K562 (cell line): ENCODE measurements at regions not wholly inside any gene's neighbourhood (a gene's known extent, or its start where the extent isn't known, plus 50 kb on each side); places are given as distances from the start of the nearest gene placed in this dataset.

ENCODE experiments used
- ATAC-seq: fragments of 200-7000 bp; cut with Tn5 transposase; 3 replicates; pipeline ENCODE4 v1.9.1; 2020; ENCODE audit warnings: moderate library complexity
- BruUV-seq: library from RNA; stranded (reverse); fragments of 400-500 nt; replicated peaks from 2 replicates; lab custom pipeline; 2021; lab: Mats Ljungman, UMichigan
- CTCF ChIA-PET: fragments of 300-600 bp; formaldehyde crosslinking; extraction: SDS; loops from one replicate; lab custom pipeline; 2021; ENCODE audit warnings: low intra/inter-chr PET ratio; lab: Yijun Ruan, JAX
- POLR2A ChIA-PET: fragments of 300-600, 350-650 bp; sonication (Branson Sonifier 250); formaldehyde crosslinking; extraction: SDS; loops from one replicate; lab custom pipeline; 2021; ENCODE audit warnings: antibody characterized with exemption, inconsistent platforms; lab: Yijun Ruan, JAX
- DNase-seq, 4 experiments: peaks; one replicate each; pipeline versions ENCODE4 v3.0.0 to v3.0.0-alpha.2; 2011 to 2018; ENCODE audit warnings: low spot score in 3 of 4, mixed read lengths in 3 of 4; ENCODE audit errors: extremely low read depth in 1 of 4
- FAIRE-seq: peaks from 2 replicates; lab custom pipeline; 2011; peaks lifted over from hg19 to GRCh38; lab: Jason Lieb, UNC
- H2AFZ ChIP-seq: 2 replicates; pipeline ENCODE4 v1.6.0; 2011; ENCODE audit warnings: low read depth, low read length, control low read depth, inconsistent platforms
- H3K27ac ChIP-seq: fragments of 200-600 bp; 3 replicates; pipeline ENCODE4 v1.8.0; 2011; ENCODE audit warnings: low read depth, mild to moderate bottlenecking, control low read depth, inconsistent platforms, low read length, moderate library complexity, mixed read lengths; ENCODE audit errors: extremely low read depth
- H3K27me3 ChIP-seq, 2 experiments: fragments of 300-600 bp in 1 of 2; 2 replicates in 1 of 2; 3 replicates in 1 of 2; pipeline versions ENCODE4 v1.6.0 to v1.8.0; 2011; ENCODE audit warnings: inconsistent platforms in 2 of 2, low read length in 2 of 2, mild to moderate bottlenecking in 1 of 2, mixed read lengths in 1 of 2, moderate library complexity in 1 of 2; ENCODE audit not compliant: control insufficient read depth in 2 of 2, insufficient read depth in 2 of 2
- H3K36me3 ChIP-seq: fragments of 300-600 bp; 3 replicates; pipeline ENCODE4 v1.8.0; 2011; ENCODE audit warnings: mild to moderate bottlenecking, low read length, inconsistent platforms; ENCODE audit not compliant: control insufficient read depth, insufficient read depth
- H3K4me1 ChIP-seq, 2 experiments: fragments of 200-600 bp in 1 of 2; replicated peaks in 1 of 2; 2 replicates in 1 of 2; 3 replicates in 1 of 2; pipeline versions ENCODE4 v1.5.1 to v1.8.0; 2011; ENCODE audit warnings: inconsistent platforms in 2 of 2, low read length in 2 of 2, mild to moderate bottlenecking in 1 of 2, mixed read lengths in 1 of 2, moderate library complexity in 1 of 2; ENCODE audit not compliant: control insufficient read depth in 2 of 2, insufficient read depth in 2 of 2
- H3K4me2 ChIP-seq: 2 replicates; pipeline ENCODE4 v1.6.1; 2011; ENCODE audit warnings: low read length, control low read depth, inconsistent platforms, mixed read lengths; ENCODE audit not compliant: insufficient read depth
- H3K4me3 ChIP-seq: fragments of 200-600 bp; sonication (generic), shearing (Covaris generic); 2 replicates; pipeline ENCODE4 v1.5.1; 2016; ENCODE audit warnings: control low read depth, inconsistent platforms
- H3K79me2 ChIP-seq: fragments of 200-600 bp; 3 replicates; pipeline ENCODE4 v1.8.0; 2011; ENCODE audit warnings: low read length, inconsistent platforms; ENCODE audit not compliant: control insufficient read depth, insufficient read depth
- H3K9ac ChIP-seq, 2 experiments: 2 replicates each; pipeline versions ENCODE4 v1.6.0 to v1.6.1; 2011; ENCODE audit warnings: low read depth in 2 of 2, low read length in 2 of 2, control low read depth in 1 of 2, inconsistent platforms in 1 of 2, mild to moderate bottlenecking in 1 of 2, mixed read lengths in 1 of 2; ENCODE audit not compliant: insufficient read depth in 1 of 2
- H3K9me1 ChIP-seq: one replicate; pipeline ENCODE4 v1.6.0; 2011; ENCODE audit warnings: inconsistent platforms, mild to moderate bottlenecking, low read length, moderate library complexity; ENCODE audit not compliant: control insufficient read depth, insufficient read depth
- H3K9me3 ChIP-seq: replicated peaks from 2 replicates; pipeline ENCODE4 v1.5.1; 2011; ENCODE audit warnings: low read depth, low read length, inconsistent platforms; ENCODE audit not compliant: control insufficient read depth, insufficient read depth
- H4K20me1 ChIP-seq: replicated peaks from 2 replicates; pipeline ENCODE4 v1.6.1; 2011; ENCODE audit warnings: low read length, inconsistent platforms, mixed read lengths; ENCODE audit not compliant: control insufficient read depth, insufficient read depth
- BACH1 ChIP-seq: fragments of 200-800 bp; sonication (Bioruptor generic); IDR thresholded peaks from 2 replicates; pipeline ENCODE4 v1.6.1; 2016; ENCODE audit warnings: missing genetic modification characterization, missing compliant biosample characterization
- CHAMP1 ChIP-seq: fragments of 450-650 bp; IDR thresholded peaks from 2 replicates; pipeline ENCODE4 v1.6.1; 2016; ENCODE audit warnings: mild to moderate bottlenecking
- CREBBP ChIP-seq: IDR thresholded peaks from one replicate; pipeline ENCODE4 v1.6.1; 2012; ENCODE audit warnings: low read depth, mild to moderate bottlenecking, control low read depth, inconsistent platforms, low read length
- EP300 ChIP-seq: IDR thresholded peaks from 2 replicates; pipeline ENCODE4 v1.6.1; 2012; ENCODE audit warnings: low read length, improper control_type of control experiment
- FOXJ3 ChIP-seq: sonication (generic); formaldehyde crosslinking; IDR thresholded peaks from 2 replicates; pipeline ENCODE4 v1.4.0; 2020; ENCODE audit warnings: mild to moderate bottlenecking, missing genetic modification reagents
- FOXP1 ChIP-seq: sonication (generic); formaldehyde crosslinking; IDR thresholded peaks from 2 replicates; pipeline ENCODE4 v1.8.0; 2022; ENCODE audit warnings: mild to moderate bottlenecking, missing genetic modification reagents
- GTF2E2 ChIP-seq: fragments of 200-800 bp; sonication (Bioruptor generic); IDR thresholded peaks from 2 replicates; pipeline ENCODE4 v1.6.1; 2016; ENCODE audit warnings: missing genetic modification characterization, missing compliant biosample characterization
- KAT7 ChIP-seq: sonication (generic); formaldehyde crosslinking; IDR thresholded peaks from 2 replicates; pipeline ENCODE4 v1.8.0; 2022; ENCODE audit warnings: missing genetic modification reagents, mild to moderate bottlenecking, borderline replicate concordance
- SMAD4 ChIP-seq: fragments of 250-450 bp; sonication (Bioruptor Pico); conservative IDR thresholded peaks from 2 replicates; pipeline ENCODE4 v1.8.0; 2021; ENCODE audit warnings: inconsistent platforms, mild to moderate bottlenecking, moderate library complexity
- SMARCB1 ChIP-seq: IDR thresholded peaks from 2 replicates; pipeline ENCODE4 v1.6.1; 2011; ENCODE audit warnings: improper control_type of control experiment, low read depth; ENCODE audit not compliant: insufficient read length
- THRAP3 ChIP-seq: fragments of 450-650 bp; IDR thresholded peaks from 2 replicates; pipeline ENCODE4 v1.6.1; 2016; ENCODE audit warnings: mild to moderate bottlenecking, inconsistent platforms, borderline replicate concordance
- TRIM28 ChIP-seq: fragments of 450-650 bp; IDR thresholded peaks from 2 replicates; pipeline ENCODE4 v1.6.1; 2017
- ZNF165 ChIP-seq: fragments of 250-450 bp; sonication (Bioruptor Pico); IDR thresholded peaks from 2 replicates; pipeline ENCODE4 v1.4.0; 2020; ENCODE audit warnings: borderline replicate concordance
- ZNF668 ChIP-seq: fragments of 250-450 bp; sonication (Bioruptor Pico); IDR thresholded peaks from 2 replicates; pipeline ENCODE4 v1.8.0; 2022; ENCODE audit warnings: mild to moderate bottlenecking, inconsistent platforms
- WGBS: fragments of 100-300 bp; shearing (Covaris generic); methylation state at CpG from one replicate; pipeline ENCODE4 v1.1.6; 2016; ENCODE audit warnings: low coverage, mixed read lengths; ENCODE audit not compliant: insufficient coverage; ENCODE audit errors: missing lambda C conversion rate; 5-methylcytosine and 5-hydroxymethylcytosine counted together
- in situ Hi-C: fragments of 300-500 bp; cut with MboI; formaldehyde crosslinking; loops from 4 replicates; pipeline ENCODE4 v1.15.0; 2018; ENCODE audit warnings: inconsistent platforms, mixed read lengths
- intact Hi-C: fragments of 100-400 bp; cut with micrococcal nuclease; formaldehyde crosslinking; loops from 2 replicates; pipeline ENCODE4 v1.14.2; 2022
- TF ChIP-seq, protein P1 (sequence below): fragments of 450-650 bp; formaldehyde crosslinking; IDR thresholded peaks from 2 replicates; pipeline ENCODE4 v1.4.0; 2020; ENCODE audit warnings: mild to moderate bottlenecking, mixed read lengths

DNA sequence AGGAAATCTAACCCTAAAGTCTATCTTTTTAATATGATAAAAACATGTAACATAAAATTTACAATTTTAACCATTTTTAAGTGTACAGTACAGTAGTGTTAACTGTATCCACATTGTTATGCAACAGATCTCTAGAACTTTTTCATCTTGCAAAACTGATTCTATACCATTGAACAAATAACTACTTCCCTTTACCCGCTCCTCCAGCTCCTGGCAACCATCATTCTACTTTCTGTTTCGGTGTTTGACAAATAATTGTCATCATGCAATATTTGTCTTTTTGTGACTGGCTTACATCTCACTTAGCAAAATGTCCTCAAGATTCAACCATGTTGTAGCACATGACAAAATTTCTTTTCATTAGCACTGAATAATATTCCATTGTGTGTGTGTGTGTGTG lies 203.2 kb downstream of the SIM1 start:
- POLR2A ChIA-PET = interaction anchor here (0.6 kb wide), 1 partner anchor 590 kb away, joined by 3 read pairs; no protein-coding TSS in a partner anchor
- 85% methylated on average over 2 of the region's 2 CpGs for whole genome bisulfite sequencing
- Histone ChIP-seq H3K79me2 (no peaks in the 10 kb centered on the region), H3K4me2 (no peak overlapping the region), H3K27me3 (no peaks in the 10 kb centered on the region), H4K20me1 (no peaks in the 10 kb centered on the region), H3K4me3 (no peak overlapping the region), H2AFZ (peak overlapping the region; percentile 28; the same call in 1 of the 2 replicates), H3K36me3 (no peaks in the 10 kb centered on the region), H3K9me1 (no peaks in the 10 kb centered on the region), H3K9me3 (no peaks in the 10 kb centered on the region), H3K9ac (no peak overlapping the region), H3K27ac (no peak overlapping the region), H3K4me1 (peaks cover 0 to 22% of the 10 kb centered on the region in 2 experiments; a peak in 2 of 5 replicates)
- intact Hi-C loops = no loop called here
- TF ChIP-seq, protein P1, sequence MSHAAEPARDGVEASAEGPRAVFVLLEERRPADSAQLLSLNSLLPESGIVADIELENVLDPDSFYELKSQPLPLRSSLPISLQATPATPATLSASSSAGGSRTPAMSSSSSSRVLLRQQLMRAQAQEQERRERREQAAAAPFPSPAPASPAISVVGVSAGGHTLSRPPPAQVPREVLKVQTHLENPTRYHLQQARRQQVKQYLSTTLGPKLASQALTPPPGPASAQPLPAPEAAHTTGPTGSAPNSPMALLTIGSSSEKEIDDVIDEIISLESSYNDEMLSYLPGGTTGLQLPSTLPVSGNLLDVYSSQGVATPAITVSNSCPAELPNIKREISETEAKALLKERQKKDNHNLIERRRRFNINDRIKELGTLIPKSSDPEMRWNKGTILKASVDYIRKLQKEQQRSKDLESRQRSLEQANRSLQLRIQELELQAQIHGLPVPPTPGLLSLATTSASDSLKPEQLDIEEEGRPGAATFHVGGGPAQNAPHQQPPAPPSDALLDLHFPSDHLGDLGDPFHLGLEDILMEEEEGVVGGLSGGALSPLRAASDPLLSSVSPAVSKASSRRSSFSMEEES (CRISPR knock-in tag) = no peak
- TF ChIP-seq BACH1 (tag) (no peak), ZNF668 (CRISPR knock-in tag) (no peak), FOXJ3 (no peak), TRIM28 (no peak), EP300 (no peak), CREBBP (no peak), FOXP1 (CRISPR knock-in tag) (no peak), SMARCB1 (no peak), GTF2E2 (tag) (no peak), ZNF165 (CRISPR knock-in tag) (no peak), THRAP3 (no peak), SMAD4 (no peak), KAT7 (CRISPR knock-in tag) (no peak), CHAMP1 (no peak)
- FAIRE-seq = no peak
- CTCF ChIA-PET = no interaction called here
- DNase-seq = no peak
- no peak for ATAC-seq
- BruUV-seq = no TSS peak
- in situ Hi-C loops = no loop called here
